ENCODE measurements at regions not wholly inside any gene's neighbourhood (a gene's known extent, or its start where the extent isn't known, plus 50 kb on each side); places are given as distances from the start of the nearest gene placed in this dataset.

- TF ChIP-seq, protein P1, sequence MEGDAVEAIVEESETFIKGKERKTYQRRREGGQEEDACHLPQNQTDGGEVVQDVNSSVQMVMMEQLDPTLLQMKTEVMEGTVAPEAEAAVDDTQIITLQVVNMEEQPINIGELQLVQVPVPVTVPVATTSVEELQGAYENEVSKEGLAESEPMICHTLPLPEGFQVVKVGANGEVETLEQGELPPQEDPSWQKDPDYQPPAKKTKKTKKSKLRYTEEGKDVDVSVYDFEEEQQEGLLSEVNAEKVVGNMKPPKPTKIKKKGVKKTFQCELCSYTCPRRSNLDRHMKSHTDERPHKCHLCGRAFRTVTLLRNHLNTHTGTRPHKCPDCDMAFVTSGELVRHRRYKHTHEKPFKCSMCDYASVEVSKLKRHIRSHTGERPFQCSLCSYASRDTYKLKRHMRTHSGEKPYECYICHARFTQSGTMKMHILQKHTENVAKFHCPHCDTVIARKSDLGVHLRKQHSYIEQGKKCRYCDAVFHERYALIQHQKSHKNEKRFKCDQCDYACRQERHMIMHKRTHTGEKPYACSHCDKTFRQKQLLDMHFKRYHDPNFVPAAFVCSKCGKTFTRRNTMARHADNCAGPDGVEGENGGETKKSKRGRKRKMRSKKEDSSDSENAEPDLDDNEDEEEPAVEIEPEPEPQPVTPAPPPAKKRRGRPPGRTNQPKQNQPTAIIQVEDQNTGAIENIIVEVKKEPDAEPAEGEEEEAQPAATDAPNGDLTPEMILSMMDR (IDR thresholded peaks at IDR 0.05; ENCODE audit: poor library complexity) = no peak
- no peak for TF ChIP-seq EZH2phosphoT487 (IDR thresholded peaks at IDR 0.05; ENCODE audit: low read depth, severe bottlenecking, unreplicated experiment)
- no peak for TF ChIP-seq EZH2 (IDR thresholded peaks at IDR 0.05; ENCODE audit: borderline replicate concordance)
- H3K27me3 ChIP-seq = no peaks in the 10 kb centered on the region
- H2AFZ ChIP-seq = no peak overlapping the region
- no peaks in the 10 kb centered on the region for H3K9me3 ChIP-seq (ENCODE audit: low read depth)
- H3K4me2 ChIP-seq = no peak overlapping the region
- DNase-seq (ENCODE audit: low spot score) = no peak
- no peaks in the 10 kb centered on the region for H3K36me3 ChIP-seq (replicated peaks; ENCODE audit: insufficient read depth, low read depth)
- no peak overlapping the region for H3K27ac ChIP-seq
- H4K20me1 ChIP-seq (ENCODE audit: insufficient read depth, poor library complexity, severe bottlenecking) = no peaks in the 10 kb centered on the region
- 92% methylated on average over 3 of the region's 3 CpGs for WGBS (ENCODE audit: low lambda C conversion rate, missing lambda C conversion rate)
- no peak overlapping the region for H3K4me3 ChIP-seq
- no peaks in the 10 kb centered on the region for H3K9me2 ChIP-seq (replicated peaks; ENCODE audit: insufficient read depth)
- peaks cover 37% of the 10 kb centered on the region for H3K4me1 ChIP-seq (ENCODE audit: insufficient read depth)
- H3K79me2 ChIP-seq = peaks cover 72% of the 10 kb centered on the region
Observed at GRCh38 chr17:72433797-72434196, 313.0 kb downstream of the SOX9 start.

DNA sequence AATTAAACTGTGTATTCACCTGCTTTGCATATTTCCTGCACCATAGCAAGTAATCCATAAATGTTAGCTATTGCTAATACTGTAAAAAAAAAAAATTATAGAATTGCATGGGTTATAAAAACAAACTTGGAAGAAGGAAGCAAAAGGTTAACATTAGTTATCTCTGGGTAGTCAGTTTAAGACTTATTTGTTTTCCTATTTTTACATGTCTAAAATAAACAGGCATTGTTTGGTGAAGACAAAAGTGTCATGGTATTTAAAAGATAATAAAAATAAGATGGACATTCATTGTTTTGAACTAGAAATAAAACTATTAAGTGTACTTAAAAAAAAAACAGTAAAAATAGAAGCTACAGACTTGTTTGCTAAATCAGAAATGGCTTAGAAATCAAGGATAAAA is 313.8 kb downstream of the SOX9 start:
- no peaks in the 10 kb centered on the region for H3K9me3 ChIP-seq (ENCODE audit: low read depth)
- TF ChIP-seq, protein P1 (IDR thresholded peaks at IDR 0.05; ENCODE audit: poor library complexity) = no peak
- TF ChIP-seq EZH2phosphoT487 (IDR thresholded peaks at IDR 0.05; ENCODE audit: low read depth, severe bottlenecking, unreplicated experiment) (no peak), EZH2 (IDR thresholded peaks at IDR 0.05; ENCODE audit: borderline replicate concordance) (no peak)
- no peaks in the 10 kb centered on the region for H3K9me2 ChIP-seq (replicated peaks; ENCODE audit: insufficient read depth)
- H3K36me3 ChIP-seq (replicated peaks; ENCODE audit: insufficient read depth, low read depth) = no peaks in the 10 kb centered on the region
- no peak overlapping the region for H3K4me3 ChIP-seq
- H3K4me1 ChIP-seq (ENCODE audit: insufficient read depth) = peaks cover 32% of the 10 kb centered on the region
- DNase-seq (ENCODE audit: low spot score) = no peak
- H4K20me1 ChIP-seq (ENCODE audit: insufficient read depth, poor library complexity, severe bottlenecking) = no peaks in the 10 kb centered on the region
- H3K4me2 ChIP-seq = no peak overlapping the region
- no peak overlapping the region for H2AFZ ChIP-seq
- H3K27ac ChIP-seq = no peak overlapping the region
- H3K27me3 ChIP-seq = no peaks in the 10 kb centered on the region
- peaks cover 77% of the 10 kb centered on the region for H3K79me2 ChIP-seq

DNA sequence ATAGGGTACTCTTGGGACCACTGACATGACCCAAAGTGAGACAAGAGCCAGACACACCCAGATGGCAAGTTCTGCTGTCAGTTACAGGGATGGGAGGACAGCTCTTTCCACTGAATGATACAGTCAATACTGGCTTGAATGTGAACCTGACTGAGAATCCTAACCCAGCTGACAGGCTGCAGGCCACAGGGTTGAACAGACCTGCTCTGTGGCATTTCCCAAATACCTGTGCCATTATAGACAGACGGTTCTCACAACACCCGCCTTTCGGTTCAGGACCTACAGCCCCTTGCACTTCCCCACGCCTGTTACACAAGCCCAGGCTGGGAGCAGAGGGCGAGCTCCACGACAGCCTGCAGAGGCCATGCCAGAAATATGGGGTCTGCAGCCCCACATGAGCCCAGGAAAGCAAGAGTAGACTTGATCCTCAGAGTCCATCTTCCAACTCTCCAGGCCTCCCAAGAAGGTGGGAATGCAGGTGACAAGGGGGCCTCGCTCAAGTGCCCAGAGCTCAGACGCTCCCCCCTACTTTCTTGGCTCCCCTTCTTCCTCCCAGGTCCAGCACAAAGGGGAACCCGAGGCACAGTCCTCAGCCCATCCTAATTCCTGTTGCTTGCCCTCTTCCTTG is 314.3 kb downstream of the SOX9 start:
- WGBS (ENCODE audit: low lambda C conversion rate, missing lambda C conversion rate) = 81% methylated on average over 9 of the region's 9 CpGs
- no peak for DNase-seq (ENCODE audit: low spot score)
- Histone ChIP-seq H3K9me3 (ENCODE audit: low read depth) (no peaks in the 10 kb centered on the region), H2AFZ (no peak overlapping the region), H3K9me2 (replicated peaks; ENCODE audit: insufficient read depth) (no peaks in the 10 kb centered on the region), H3K79me2 (peaks cover 77% of the 10 kb centered on the region), H4K20me1 (ENCODE audit: insufficient read depth, poor library complexity, severe bottlenecking) (no peaks in the 10 kb centered on the region), H3K4me1 (ENCODE audit: insufficient read depth) (peaks cover 27% of the 10 kb centered on the region), H3K27ac (no peak overlapping the region), H3K4me2 (no peak overlapping the region), H3K36me3 (replicated peaks; ENCODE audit: insufficient read depth, low read depth) (no peaks in the 10 kb centered on the region), H3K4me3 (no peak overlapping the region), H3K27me3 (no peaks in the 10 kb centered on the region)
- TF ChIP-seq EZH2 (IDR thresholded peaks at IDR 0.05; ENCODE audit: borderline replicate concordance) = no peak
- no peak for TF ChIP-seq EZH2phosphoT487 (IDR thresholded peaks at IDR 0.05; ENCODE audit: low read depth, severe bottlenecking, unreplicated experiment)
- TF ChIP-seq, protein P1 (IDR thresholded peaks at IDR 0.05; ENCODE audit: poor library complexity) = no peak
